HepG2 (cell line): ENCODE measurements at regions not wholly inside any gene's neighbourhood (a gene's known extent, or its start where the extent isn't known, plus 50 kb on each side); places are given as distances from the start of the nearest gene placed in this dataset.

Source experiments
- BHLHE40 ChIP-seq: IDR thresholded peaks from 2 replicates; pipeline ENCODE4 v1.6.1; 2011; ENCODE audit warnings: low read length, improper control_type of control experiment
- FOXJ3 ChIP-seq: sonication (generic); formaldehyde crosslinking; IDR thresholded peaks from 2 replicates; pipeline ENCODE4 v1.4.0; 2020; ENCODE audit warnings: missing genetic modification reagents, mild to moderate bottlenecking, borderline replicate concordance
- GTF2F1 ChIP-seq: fragments of 150-350 bp; IDR thresholded peaks from 2 replicates; pipeline ENCODE4 v1.6.1; 2014; ENCODE audit warnings: low read length
- NR2F2 ChIP-seq: IDR thresholded peaks from 2 replicates; pipeline ENCODE4 v1.6.1; 2012; ENCODE audit warnings: low read depth, inconsistent platforms, borderline replicate concordance
- PCBP2 ChIP-seq: fragments of 200-400 bp; formaldehyde crosslinking; optimal IDR thresholded peaks from 2 replicates; pipeline ENCODE3; 2018; ENCODE audit warnings: low read length, low read depth; ENCODE audit not compliant: poor library complexity, severe bottlenecking
- RFX3 ChIP-seq: IDR thresholded peaks from 2 replicates; pipeline ENCODE4 v1.6.1; 2016; ENCODE audit warnings: missing biosample characterization, missing genetic modification reagents
- TF ChIP-seq, protein P1 (sequence below): sonication (generic); formaldehyde crosslinking; IDR thresholded peaks from 2 replicates; pipeline ENCODE4 v1.5.0; 2020; ENCODE audit warnings: mild to moderate bottlenecking, missing genetic modification reagents, moderate library complexity
- TF ChIP-seq, protein P2 (sequence below): sonication (generic); formaldehyde crosslinking; IDR thresholded peaks from 2 replicates; pipeline ENCODE4 v1.4.0; 2020; ENCODE audit warnings: missing genetic modification reagents

DNA sequence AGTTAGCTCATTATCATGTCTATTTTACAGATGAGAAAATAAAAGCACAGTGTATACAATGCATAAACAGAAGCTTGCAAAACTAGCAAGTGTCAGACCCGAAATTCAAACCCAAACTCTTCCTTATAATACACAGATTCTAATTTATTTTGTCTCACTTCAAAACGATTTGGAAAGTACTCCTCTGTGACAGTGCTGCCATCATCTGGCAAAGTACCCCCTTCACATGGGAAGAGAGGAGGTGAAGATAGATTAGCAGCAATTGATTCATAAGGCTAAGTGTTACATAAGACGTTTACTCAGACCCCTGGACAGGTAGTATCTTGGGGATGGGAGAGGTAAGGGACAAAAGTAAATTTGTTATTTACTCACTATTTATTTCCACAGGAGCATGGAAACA, 744.0 kb upstream of the SGO1 start:
- TF ChIP-seq RFX3 (CRISPR knock-in tag), result no peak
- TF ChIP-seq, protein P1, sequence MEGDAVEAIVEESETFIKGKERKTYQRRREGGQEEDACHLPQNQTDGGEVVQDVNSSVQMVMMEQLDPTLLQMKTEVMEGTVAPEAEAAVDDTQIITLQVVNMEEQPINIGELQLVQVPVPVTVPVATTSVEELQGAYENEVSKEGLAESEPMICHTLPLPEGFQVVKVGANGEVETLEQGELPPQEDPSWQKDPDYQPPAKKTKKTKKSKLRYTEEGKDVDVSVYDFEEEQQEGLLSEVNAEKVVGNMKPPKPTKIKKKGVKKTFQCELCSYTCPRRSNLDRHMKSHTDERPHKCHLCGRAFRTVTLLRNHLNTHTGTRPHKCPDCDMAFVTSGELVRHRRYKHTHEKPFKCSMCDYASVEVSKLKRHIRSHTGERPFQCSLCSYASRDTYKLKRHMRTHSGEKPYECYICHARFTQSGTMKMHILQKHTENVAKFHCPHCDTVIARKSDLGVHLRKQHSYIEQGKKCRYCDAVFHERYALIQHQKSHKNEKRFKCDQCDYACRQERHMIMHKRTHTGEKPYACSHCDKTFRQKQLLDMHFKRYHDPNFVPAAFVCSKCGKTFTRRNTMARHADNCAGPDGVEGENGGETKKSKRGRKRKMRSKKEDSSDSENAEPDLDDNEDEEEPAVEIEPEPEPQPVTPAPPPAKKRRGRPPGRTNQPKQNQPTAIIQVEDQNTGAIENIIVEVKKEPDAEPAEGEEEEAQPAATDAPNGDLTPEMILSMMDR, result peak; percentile 51
- no peak for TF ChIP-seq PCBP2
- no peak for TF ChIP-seq BHLHE40
- TF ChIP-seq FOXJ3, result no peak
- no peak for TF ChIP-seq NR2F2
- no peak for TF ChIP-seq GTF2F1
- TF ChIP-seq, protein P2, sequence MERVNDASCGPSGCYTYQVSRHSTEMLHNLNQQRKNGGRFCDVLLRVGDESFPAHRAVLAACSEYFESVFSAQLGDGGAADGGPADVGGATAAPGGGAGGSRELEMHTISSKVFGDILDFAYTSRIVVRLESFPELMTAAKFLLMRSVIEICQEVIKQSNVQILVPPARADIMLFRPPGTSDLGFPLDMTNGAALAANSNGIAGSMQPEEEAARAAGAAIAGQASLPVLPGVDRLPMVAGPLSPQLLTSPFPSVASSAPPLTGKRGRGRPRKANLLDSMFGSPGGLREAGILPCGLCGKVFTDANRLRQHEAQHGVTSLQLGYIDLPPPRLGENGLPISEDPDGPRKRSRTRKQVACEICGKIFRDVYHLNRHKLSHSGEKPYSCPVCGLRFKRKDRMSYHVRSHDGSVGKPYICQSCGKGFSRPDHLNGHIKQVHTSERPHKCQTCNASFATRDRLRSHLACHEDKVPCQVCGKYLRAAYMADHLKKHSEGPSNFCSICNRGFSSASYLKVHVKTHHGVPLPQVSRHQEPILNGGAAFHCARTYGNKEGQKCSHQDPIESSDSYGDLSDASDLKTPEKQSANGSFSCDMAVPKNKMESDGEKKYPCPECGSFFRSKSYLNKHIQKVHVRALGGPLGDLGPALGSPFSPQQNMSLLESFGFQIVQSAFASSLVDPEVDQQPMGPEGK (CRISPR knock-in tag), result no peak
